Right lobe of liver (tissue), 6 donors: ENCODE measurements at regions not wholly inside any gene's neighbourhood (a gene's known extent, or its start where the extent isn't known, plus 50 kb on each side); places are given as distances from the start of the nearest gene placed in this dataset.

Source experiments
- ATAC-seq, 4 donors: fragments of 200-7000 bp; cut with Tn5 transposase; one replicate each; pipeline ENCODE4 v1.9.1; 2020; ENCODE audit warnings: mild to moderate bottlenecking in 4 of 4, moderate library complexity in 4 of 4
- DNase-seq, 3 donors: peaks; one replicate each; pipeline ENCODE4 v3.0.0-alpha.2; 2020
- H3K27ac ChIP-seq, 3 donors: fragments of 200-600 bp; one replicate each; pipeline ENCODE4 v1.8.0; 2022
- H3K27me3 ChIP-seq, 2 donors: fragments of 200-600 bp; one replicate each; pipeline ENCODE4 v1.8.0; 2022
- H3K36me3 ChIP-seq, 4 donors: fragments of 200-600 bp; sonication (generic) in 1 of 4; one replicate each; pipeline versions ENCODE4 v1.5.1 to v1.8.0; 2017 to 2022; ENCODE audit warnings: control low read depth in 1 of 4
- H3K4me1 ChIP-seq, 4 donors: fragments of 200-600 bp; sonication (generic) in 1 of 4; one replicate each; pipeline versions ENCODE4 v1.5.1 to v1.8.0; 2017 to 2022; ENCODE audit warnings: control low read depth in 1 of 4
- H3K4me3 ChIP-seq, 3 donors: fragments of 200-600 bp; one replicate each; pipeline ENCODE4 v1.8.0; 2022
- H3K9me3 ChIP-seq, 4 donors: fragments of 200-600 bp; sonication (generic) in 1 of 4; one replicate each; pipeline versions ENCODE4 v1.5.1 to v1.8.0; 2017 to 2022; ENCODE audit warnings: control low read depth in 1 of 4
- POLR2A ChIP-seq: fragments of 450-650 bp; IDR thresholded peaks from one replicate; pipeline ENCODE4 v1.6.1; 2017; ENCODE audit warnings: antibody characterized with exemption, mild to moderate bottlenecking
- WGBS: methylation state at CpG from one replicate; pipeline ENCODE4 v1.1.6; 2018; ENCODE audit warnings: low coverage, low lambda C conversion rate; ENCODE audit not compliant: insufficient coverage; ENCODE audit errors: missing lambda C conversion rate; 5-methylcytosine and 5-hydroxymethylcytosine counted together
- intact Hi-C, 2 donors: fragments of 100-400 bp; cut with DNase I; formaldehyde crosslinking; loops; one replicate each; pipeline versions ENCODE4 v1.11.2 to v1.14.1; 2022
- TF ChIP-seq, protein P1 (sequence below), 4 donors: fragments of 200-600 bp in 3 of 4; fragments of 450-650 bp in 1 of 4; IDR thresholded peaks; one replicate each; pipeline versions ENCODE4 v1.5.1 to v1.8.0; 2016 to 2022; ENCODE audit warnings: antibody characterized with exemption in 4 of 4, mild to moderate bottlenecking in 2 of 4
- donor health status: DM: no; HTN: yes; CAD: no.
- donor health status: DM: no; HTN: no; CAD: no.
- donor health status: DM: no; HTN: no; CAD: no.
- donor health status: DM: no; HTN: yes; CAD: no.
- donor health status: DM: no; HTN: yes; CAD: no.

DNA sequence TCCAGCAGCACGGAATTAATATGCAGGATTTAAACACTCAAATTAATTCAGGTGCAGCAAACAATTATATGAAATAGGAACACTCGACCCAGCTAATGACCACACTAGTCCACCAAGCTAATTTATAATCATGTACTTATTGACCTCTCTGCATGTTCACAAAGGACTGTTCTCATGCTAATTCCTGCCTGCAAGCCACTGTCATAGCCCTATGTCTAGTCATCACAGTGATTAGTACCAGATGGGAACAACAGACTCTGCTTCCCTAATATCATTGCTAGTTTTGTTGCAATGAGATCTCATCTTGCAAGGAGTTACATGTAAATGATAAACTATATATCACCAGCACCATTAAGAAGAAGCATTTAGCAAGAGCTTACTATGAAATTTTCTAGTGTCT lies 553.0 kb upstream of the GRAMD2B start:
- Histone ChIP-seq H3K9me3 (no peaks in the 10 kb centered on the region), H3K4me3 (no peak overlapping the region), H3K27me3 (no peaks in the 10 kb centered on the region), H3K36me3 (no peaks in the 10 kb centered on the region), H3K4me1 (no peaks in the 10 kb centered on the region), H3K27ac (no peak overlapping the region)
- ATAC-seq, result no peak
- intact Hi-C loops, result no loop called here
- WGBS, result 55% methylated on average over 2 of the region's 2 CpGs
- TF ChIP-seq, protein P1, sequence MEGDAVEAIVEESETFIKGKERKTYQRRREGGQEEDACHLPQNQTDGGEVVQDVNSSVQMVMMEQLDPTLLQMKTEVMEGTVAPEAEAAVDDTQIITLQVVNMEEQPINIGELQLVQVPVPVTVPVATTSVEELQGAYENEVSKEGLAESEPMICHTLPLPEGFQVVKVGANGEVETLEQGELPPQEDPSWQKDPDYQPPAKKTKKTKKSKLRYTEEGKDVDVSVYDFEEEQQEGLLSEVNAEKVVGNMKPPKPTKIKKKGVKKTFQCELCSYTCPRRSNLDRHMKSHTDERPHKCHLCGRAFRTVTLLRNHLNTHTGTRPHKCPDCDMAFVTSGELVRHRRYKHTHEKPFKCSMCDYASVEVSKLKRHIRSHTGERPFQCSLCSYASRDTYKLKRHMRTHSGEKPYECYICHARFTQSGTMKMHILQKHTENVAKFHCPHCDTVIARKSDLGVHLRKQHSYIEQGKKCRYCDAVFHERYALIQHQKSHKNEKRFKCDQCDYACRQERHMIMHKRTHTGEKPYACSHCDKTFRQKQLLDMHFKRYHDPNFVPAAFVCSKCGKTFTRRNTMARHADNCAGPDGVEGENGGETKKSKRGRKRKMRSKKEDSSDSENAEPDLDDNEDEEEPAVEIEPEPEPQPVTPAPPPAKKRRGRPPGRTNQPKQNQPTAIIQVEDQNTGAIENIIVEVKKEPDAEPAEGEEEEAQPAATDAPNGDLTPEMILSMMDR (IDR thresholded peaks at IDR 0.05), result no peak
- no peak for TF ChIP-seq POLR2A
- no peak for DNase-seq

DNA sequence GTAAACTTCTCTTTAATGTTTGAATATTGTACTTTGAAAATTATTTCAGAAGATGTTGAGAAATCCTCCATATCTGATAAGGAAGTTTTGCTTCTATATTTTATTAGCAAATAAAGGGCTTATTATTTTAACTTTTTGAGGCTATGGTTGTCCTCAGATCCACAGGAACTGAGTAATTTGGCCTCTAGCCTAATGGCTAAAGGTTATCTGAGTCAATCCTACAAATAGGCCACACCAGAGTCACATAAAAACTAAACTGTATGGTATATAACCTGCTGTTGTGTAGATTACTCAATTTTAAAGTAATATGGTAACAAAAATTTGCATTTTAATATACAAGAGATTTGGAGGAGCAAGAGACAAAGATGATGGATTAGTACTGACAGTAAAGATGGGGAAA lies 549.2 kb upstream of the GRAMD2B start:
- H3K27me3 ChIP-seq, result no peaks in the 10 kb centered on the region
- no peak overlapping the region for H3K27ac ChIP-seq
- H3K4me3 ChIP-seq, result no peak overlapping the region
- DNase-seq (no peak), ATAC-seq (peak in 1 of 4 donors; percentile 65)
- no peaks in the 10 kb centered on the region for H3K9me3 ChIP-seq
- intact Hi-C loops, result no loop called here
- H3K36me3 ChIP-seq, result no peaks in the 10 kb centered on the region
- TF ChIP-seq, protein P1 (IDR thresholded peaks at IDR 0.05), result no peak
- TF ChIP-seq POLR2A, result no peak
- H3K4me1 ChIP-seq, result no peaks in the 10 kb centered on the region

- Histone ChIP-seq H3K4me3 (no peak overlapping the region), H3K27me3 (no peaks in the 10 kb centered on the region), H3K4me1 (no peaks in the 10 kb centered on the region), H3K27ac (no peak overlapping the region), H3K36me3 (no peaks in the 10 kb centered on the region), H3K9me3 (no peaks in the 10 kb centered on the region)
- intact Hi-C loops, result no loop called here
- no peak for ATAC-seq
- WGBS, result 71% methylated on average over 4 of the region's 4 CpGs
- no peak for DNase-seq
- TF ChIP-seq, protein P1 (IDR thresholded peaks at IDR 0.05), result no peak
- no peak for TF ChIP-seq POLR2A
Measured at GRCh38 chr5:125874717-125875116, 548.5 kb upstream of the GRAMD2B start.

DNA sequence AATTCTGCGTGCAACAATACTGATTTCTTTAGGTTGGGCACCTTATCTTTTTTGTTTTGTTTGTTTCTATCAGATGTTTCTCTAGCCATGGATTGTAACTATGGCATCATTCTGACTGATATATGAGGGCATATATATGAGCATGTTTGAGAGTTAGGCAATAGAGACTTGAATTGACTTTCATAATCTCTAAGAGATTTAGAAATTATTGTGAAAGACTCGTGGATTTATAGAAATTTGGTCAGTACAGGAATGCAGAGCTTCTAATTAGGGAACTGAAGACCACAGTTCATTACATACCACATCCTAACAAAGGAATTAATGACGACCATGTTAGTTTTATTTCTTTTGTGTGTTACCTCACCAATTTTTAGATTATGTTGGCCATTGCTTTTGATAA lies 546.0 kb upstream of the GRAMD2B start:
- Histone ChIP-seq H3K4me3 (no peak overlapping the region), H3K27me3 (no peaks in the 10 kb centered on the region), H3K36me3 (no peaks in the 10 kb centered on the region), H3K27ac (no peak overlapping the region), H3K9me3 (no peaks in the 10 kb centered on the region), H3K4me1 (no peaks in the 10 kb centered on the region)
- TF ChIP-seq, protein P1 (IDR thresholded peaks at IDR 0.05), result no peak
- no peak for TF ChIP-seq POLR2A
- ATAC-seq (no peak), DNase-seq (no peak)
- 46% methylated on average over 3 of the region's 3 CpGs for WGBS
- intact Hi-C loops, result no loop called here

GRCh38 chr5:125882061-125882460 lies 541.1 kb upstream of the GRAMD2B start:
- ATAC-seq (no peak), DNase-seq (no peak)
- no peaks in the 10 kb centered on the region for H3K9me3 ChIP-seq
- intact Hi-C loops, result no loop called here
- H3K27ac ChIP-seq, result no peak overlapping the region
- H3K36me3 ChIP-seq, result no peaks in the 10 kb centered on the region
- TF ChIP-seq POLR2A, result no peak
- TF ChIP-seq, protein P1 (IDR thresholded peaks at IDR 0.05), result no peak
- no peaks in the 10 kb centered on the region for H3K4me1 ChIP-seq
- H3K27me3 ChIP-seq, result no peaks in the 10 kb centered on the region
- no peak overlapping the region for H3K4me3 ChIP-seq
- 72% methylated on average over 1 of the region's 1 CpG for WGBS
